Caco-2 (cell line): ENCODE measurements at regions not wholly inside any gene's neighbourhood (a gene's known extent, or its start where the extent isn't known, plus 50 kb on each side); places are given as distances from the start of the nearest gene placed in this dataset.

Experiments
- BruUV-seq: library from RNA; stranded (reverse); fragments of 400-500 nt; replicated peaks from 2 replicates; lab custom pipeline; 2021; lab: Mats Ljungman, UMichigan
- CTCF ChIA-PET: fragments of 300-600 bp; sonication (Branson Sonifier 250); formaldehyde crosslinking; loops from one replicate; lab custom pipeline; 2022; ENCODE audit warnings: antibody characterized with exemption; lab: Charles Lee
- POLR2A ChIA-PET: fragments of 300-600 bp; sonication (Branson Sonifier 250); formaldehyde crosslinking; loops from one replicate; lab custom pipeline; 2022; ENCODE audit warnings: antibody characterized with exemption; lab: Charles Lee
- DNase-seq, 2 experiments: peaks; one replicate each; pipeline versions ENCODE4 v3.0.0 to v3.0.0-alpha.2; 2020 to 2022
- H3K27me3 ChIP-seq: replicated peaks from 2 replicates; pipeline ENCODE4 v1.6.0; 2011; ENCODE audit warnings: low read length; ENCODE audit not compliant: control insufficient read depth, insufficient read depth
- H3K36me3 ChIP-seq: 2 replicates; pipeline ENCODE4 v1.5.1; 2011; ENCODE audit warnings: low read length; ENCODE audit not compliant: control insufficient read depth, insufficient read depth
- H3K4me1 ChIP-seq: fragments of 250-450 bp; sonication (Bioruptor Pico); 2 replicates; pipeline ENCODE4 v1.5.1; 2020; ENCODE audit warnings: mild to moderate bottlenecking
- H3K4me3 ChIP-seq: 2 replicates; pipeline ENCODE4 v1.5.1; 2011; ENCODE audit warnings: low read depth, mild to moderate bottlenecking, control low read depth, low read length
- H3K9me3 ChIP-seq: fragments of 250-450 bp; sonication (Bioruptor Pico); 2 replicates; pipeline ENCODE4 v1.5.1; 2020; ENCODE audit warnings: mild to moderate bottlenecking, moderate library complexity
- H3K27ac Mint-ChIP-seq: one replicate; pipeline ENCODE4 v1.8.0; 2022; ENCODE audit warnings: mixed read lengths; ENCODE audit not compliant: unreplicated experiment
- H3K27me3 Mint-ChIP-seq: one replicate; pipeline ENCODE4 v1.8.0; 2022; ENCODE audit warnings: mixed read lengths; ENCODE audit not compliant: insufficient read depth, unreplicated experiment
- H3K36me3 Mint-ChIP-seq: one replicate; pipeline ENCODE4 v1.8.0; 2022; ENCODE audit warnings: mild to moderate bottlenecking, mixed read lengths; ENCODE audit not compliant: insufficient read depth, unreplicated experiment
- H3K4me1 Mint-ChIP-seq: one replicate; pipeline ENCODE4 v1.8.0; 2022; ENCODE audit warnings: low read depth, mixed read lengths; ENCODE audit not compliant: unreplicated experiment
- H3K4me3 Mint-ChIP-seq: one replicate; pipeline ENCODE4 v1.8.0; 2022; ENCODE audit warnings: mild to moderate bottlenecking, moderate library complexity, mixed read lengths; ENCODE audit not compliant: unreplicated experiment
- H3K9me3 Mint-ChIP-seq: one replicate; pipeline ENCODE4 v1.8.0; 2022; ENCODE audit warnings: mixed read lengths; ENCODE audit not compliant: unreplicated experiment
- intact Hi-C: fragments of 100-400 bp; cut with micrococcal nuclease; formaldehyde crosslinking; loops from one replicate; pipeline ENCODE4 v1.10.0; 2022; ENCODE audit not compliant: unreplicated experiment
- TF ChIP-seq, protein P1 (sequence below), 2 experiments: fragments of 200-600 bp in 1 of 2; IDR thresholded peaks; 1 replicate in 1 of 2; 2 replicates in 1 of 2; pipeline versions ENCODE4 v1.5.1 to v1.8.0; 2011 to 2022; ENCODE audit warnings: antibody characterized with exemption in 1 of 2, control low read depth in 1 of 2, inconsistent platforms in 1 of 2, low read depth in 1 of 2, low read length in 1 of 2, mild to moderate bottlenecking in 1 of 2, moderate library complexity in 1 of 2; ENCODE audit not compliant: insufficient read depth in 1 of 2, severe bottlenecking in 1 of 2, unreplicated experiment in 1 of 2

DNA sequence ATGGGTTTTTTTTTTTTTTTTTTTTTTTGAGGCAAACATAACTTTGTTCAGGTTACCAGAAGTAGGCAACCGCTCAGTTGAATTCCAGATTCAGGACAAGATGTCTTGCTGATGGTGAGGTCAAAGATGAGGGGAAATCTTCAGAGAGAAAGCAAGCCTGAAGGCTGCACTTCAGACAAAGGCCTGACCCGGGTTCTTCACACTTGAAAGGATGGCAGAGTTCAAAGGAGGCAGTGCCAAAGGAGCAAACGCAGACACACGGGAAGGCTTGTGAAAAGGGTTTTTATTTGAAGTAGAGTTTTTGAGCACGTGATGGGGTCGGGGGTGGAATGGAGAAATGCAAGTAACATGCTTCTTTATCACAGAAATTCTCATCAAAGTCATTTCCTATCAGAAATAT is 960.2 kb upstream of the EEF2KMT start:
- Mint-ChIP-seq H3K27ac (no peak overlapping the region), H3K27me3 (no peaks in the 10 kb centered on the region), H3K9me3 (no peaks in the 10 kb centered on the region), H3K4me3 (no peak overlapping the region), H3K4me1 (no peaks in the 10 kb centered on the region), H3K36me3 (no peaks in the 10 kb centered on the region)
- Histone ChIP-seq H3K4me3 (no peak overlapping the region), H3K4me1 (no peaks in the 10 kb centered on the region), H3K9me3 (no peaks in the 10 kb centered on the region), H3K36me3 (no peaks in the 10 kb centered on the region), H3K27me3 (no peaks in the 10 kb centered on the region)
- TF ChIP-seq, protein P1, sequence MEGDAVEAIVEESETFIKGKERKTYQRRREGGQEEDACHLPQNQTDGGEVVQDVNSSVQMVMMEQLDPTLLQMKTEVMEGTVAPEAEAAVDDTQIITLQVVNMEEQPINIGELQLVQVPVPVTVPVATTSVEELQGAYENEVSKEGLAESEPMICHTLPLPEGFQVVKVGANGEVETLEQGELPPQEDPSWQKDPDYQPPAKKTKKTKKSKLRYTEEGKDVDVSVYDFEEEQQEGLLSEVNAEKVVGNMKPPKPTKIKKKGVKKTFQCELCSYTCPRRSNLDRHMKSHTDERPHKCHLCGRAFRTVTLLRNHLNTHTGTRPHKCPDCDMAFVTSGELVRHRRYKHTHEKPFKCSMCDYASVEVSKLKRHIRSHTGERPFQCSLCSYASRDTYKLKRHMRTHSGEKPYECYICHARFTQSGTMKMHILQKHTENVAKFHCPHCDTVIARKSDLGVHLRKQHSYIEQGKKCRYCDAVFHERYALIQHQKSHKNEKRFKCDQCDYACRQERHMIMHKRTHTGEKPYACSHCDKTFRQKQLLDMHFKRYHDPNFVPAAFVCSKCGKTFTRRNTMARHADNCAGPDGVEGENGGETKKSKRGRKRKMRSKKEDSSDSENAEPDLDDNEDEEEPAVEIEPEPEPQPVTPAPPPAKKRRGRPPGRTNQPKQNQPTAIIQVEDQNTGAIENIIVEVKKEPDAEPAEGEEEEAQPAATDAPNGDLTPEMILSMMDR (IDR thresholded peaks at IDR 0.05; ENCODE audit: insufficient read depth in 1 of 2, low read depth in 1 of 2, low read length in 1 of 2, severe bottlenecking in 1 of 2, unreplicated experiment in 1 of 2): no peak
- no peak for DNase-seq
- intact Hi-C loops: no loop called here
- ChIA-PET CTCF (no interaction called here), POLR2A (no interaction called here)
- BruUV-seq: no TSS peak

DNA sequence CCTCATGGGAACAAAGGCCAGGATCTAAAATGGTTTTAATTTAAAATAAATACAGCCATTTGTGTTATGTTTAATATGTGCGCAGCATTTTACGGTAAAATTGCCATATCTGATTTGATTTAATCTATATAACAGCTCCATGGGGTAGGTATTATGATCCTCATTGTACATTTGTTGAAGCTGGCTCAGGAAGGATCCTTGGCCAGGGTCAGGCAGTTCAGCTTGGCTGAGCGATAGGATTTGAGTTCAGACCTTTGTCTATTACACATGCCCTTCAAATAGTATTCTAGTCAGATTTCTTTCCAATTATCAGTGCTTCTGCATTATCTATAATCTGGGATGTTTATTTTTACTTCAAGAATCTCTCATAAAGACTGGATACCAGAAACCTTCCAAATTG is 950.4 kb upstream of the EEF2KMT start:
- Mint-ChIP-seq H3K9me3 (no peaks in the 10 kb centered on the region), H3K4me3 (no peak overlapping the region)

DNA sequence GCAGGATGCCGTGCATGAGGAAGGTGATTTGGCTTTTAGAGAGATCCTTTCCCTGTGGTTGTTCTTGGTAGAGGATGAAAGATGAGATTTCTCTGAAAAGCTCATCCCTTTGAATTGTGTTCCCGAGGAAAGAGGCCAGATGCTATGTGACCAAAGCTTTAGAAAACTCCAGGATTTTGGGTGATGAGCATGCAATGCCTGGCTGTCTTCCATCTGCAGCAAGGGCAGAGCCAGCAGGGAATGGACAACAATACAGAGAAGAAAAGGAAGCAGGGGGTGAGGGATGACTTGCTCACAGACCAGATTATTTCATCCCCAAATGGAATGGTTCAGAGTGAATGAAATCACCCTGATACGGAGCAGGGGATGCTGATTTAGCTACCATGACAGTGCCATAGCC is 949.7 kb upstream of the EEF2KMT start:
- no peak for DNase-seq
- BruUV-seq: no TSS peak
- CTCF ChIA-PET: no interaction called here
- Histone ChIP-seq H3K27me3 (no peaks in the 10 kb centered on the region), H3K4me1 (no peaks in the 10 kb centered on the region), H3K9me3 (no peaks in the 10 kb centered on the region), H3K36me3 (no peaks in the 10 kb centered on the region), H3K4me3 (no peak overlapping the region)
- Mint-ChIP-seq H3K27ac (no peak overlapping the region), H3K36me3 (no peaks in the 10 kb centered on the region), H3K4me3 (no peak overlapping the region), H3K27me3 (peaks cover 9% of the 10 kb centered on the region), H3K4me1 (no peaks in the 10 kb centered on the region), H3K9me3 (no peaks in the 10 kb centered on the region)
- intact Hi-C loops: no loop called here
- POLR2A ChIA-PET: no interaction called here
- TF ChIP-seq, protein P1 (IDR thresholded peaks at IDR 0.05; ENCODE audit: insufficient read depth in 1 of 2, low read depth in 1 of 2, low read length in 1 of 2, severe bottlenecking in 1 of 2, unreplicated experiment in 1 of 2): no peak

More for the DNA sequence above, 950.4 kb upstream of the EEF2KMT start:
- ChIA-PET POLR2A (no interaction called here), CTCF (no interaction called here)
- Histone ChIP-seq H3K9me3 (no peaks in the 10 kb centered on the region), H3K27me3 (no peaks in the 10 kb centered on the region), H3K36me3 (no peaks in the 10 kb centered on the region), H3K4me1 (no peaks in the 10 kb centered on the region), H3K4me3 (no peak overlapping the region)
- DNase-seq: no peak
- intact Hi-C loops: no loop called here
- TF ChIP-seq, protein P1 (IDR thresholded peaks at IDR 0.05; ENCODE audit: insufficient read depth in 1 of 2, low read depth in 1 of 2, low read length in 1 of 2, severe bottlenecking in 1 of 2, unreplicated experiment in 1 of 2): no peak
- H3K36me3 Mint-ChIP-seq: no peaks in the 10 kb centered on the region
- H3K27me3 Mint-ChIP-seq: peaks cover 6% of the 10 kb centered on the region
- H3K4me1 Mint-ChIP-seq: no peaks in the 10 kb centered on the region
- no peak overlapping the region for H3K27ac Mint-ChIP-seq
- no TSS peak for BruUV-seq
